Spleen (tissue), 7 donors: ENCODE measurements at regions not wholly inside any gene's neighbourhood (a gene's known extent, or its start where the extent isn't known, plus 50 kb on each side); places are given as distances from the start of the nearest gene placed in this dataset.

Source experiments
- CTCF ChIP-seq, 11 experiments: fragments of 200-600 bp in 7 of 11; fragments of 450-650 bp in 4 of 11; sonication (generic) in 4 of 11; IDR thresholded peaks in 8 of 11; conservative IDR thresholded peaks in 3 of 11; 1 replicate in 7 of 11; 2 replicates in 4 of 11; pipeline versions ENCODE4 v1.4.0 to v1.8.0; 2016 to 2021; ENCODE audit warnings: antibody characterized with exemption in 11 of 11, inconsistent platforms in 4 of 11, mild to moderate bottlenecking in 1 of 11
- POLR2A ChIP-seq, 3 donors: fragments of 450-650 bp; IDR thresholded peaks; one replicate each; pipeline ENCODE4 v1.5.1; 2017; ENCODE audit warnings: antibody characterized with exemption in 3 of 3, mild to moderate bottlenecking in 1 of 3
- POLR2AphosphoS5 ChIP-seq, 3 donors: sonication (generic); formaldehyde crosslinking; IDR thresholded peaks; one replicate each; pipeline ENCODE4 v1.5.1; 2017; ENCODE audit warnings: antibody characterized with exemption in 3 of 3
- donor health status: DM: no; HTN: no; CAD: no; lungs with moderate emphysema.
- donor health status: DM: no; HTN: no; CAD: no.
- donor health status: DM: no; HTN: no; CAD: no.

GRCh38 chr2:10220902-10221391 lies 81.8 kb upstream of the HPCAL1 start:
- TF ChIP-seq CTCF (IDR thresholded peaks at IDR 0.05 in 8 of 11, conservative IDR thresholded peaks at IDR 0.05 in 3 of 11) (no peak), POLR2AphosphoS5 (IDR thresholded peaks at IDR 0.05) (no peak), POLR2A (IDR thresholded peaks at IDR 0.05) (no peak)
